K562 (cell line): ENCODE measurements at regions not wholly inside any gene's neighbourhood (a gene's known extent, or its start where the extent isn't known, plus 50 kb on each side); places are given as distances from the start of the nearest gene placed in this dataset.

Experiments used
- ATAC-seq: fragments of 200-7000 bp; cut with Tn5 transposase; 3 replicates; pipeline ENCODE4 v1.9.1; 2020; ENCODE audit warnings: moderate library complexity
- BruUV-seq: library from RNA; stranded (reverse); fragments of 400-500 nt; replicated peaks from 2 replicates; lab custom pipeline; 2021; lab: Mats Ljungman, UMichigan
- CTCF ChIA-PET: fragments of 300-600 bp; formaldehyde crosslinking; extraction: SDS; loops from one replicate; lab custom pipeline; 2021; ENCODE audit warnings: low intra/inter-chr PET ratio; lab: Yijun Ruan, JAX
- POLR2A ChIA-PET: fragments of 300-600, 350-650 bp; sonication (Branson Sonifier 250); formaldehyde crosslinking; extraction: SDS; loops from one replicate; lab custom pipeline; 2021; ENCODE audit warnings: antibody characterized with exemption, inconsistent platforms; lab: Yijun Ruan, JAX
- DNase-seq, 4 experiments: peaks; one replicate each; pipeline versions ENCODE4 v3.0.0 to v3.0.0-alpha.2; 2011 to 2018; ENCODE audit warnings: low spot score in 3 of 4, mixed read lengths in 3 of 4; ENCODE audit errors: extremely low read depth in 1 of 4
- FAIRE-seq: peaks from 2 replicates; lab custom pipeline; 2011; peaks lifted over from hg19 to GRCh38; lab: Jason Lieb, UNC
- H2AFZ ChIP-seq: 2 replicates; pipeline ENCODE4 v1.6.0; 2011; ENCODE audit warnings: low read depth, low read length, control low read depth, inconsistent platforms
- H3K27ac ChIP-seq: fragments of 200-600 bp; 3 replicates; pipeline ENCODE4 v1.8.0; 2011; ENCODE audit warnings: low read depth, mild to moderate bottlenecking, control low read depth, inconsistent platforms, low read length, moderate library complexity, mixed read lengths; ENCODE audit errors: extremely low read depth
- H3K27me3 ChIP-seq, 2 experiments: fragments of 300-600 bp in 1 of 2; 2 replicates in 1 of 2; 3 replicates in 1 of 2; pipeline versions ENCODE4 v1.6.0 to v1.8.0; 2011; ENCODE audit warnings: inconsistent platforms in 2 of 2, low read length in 2 of 2, mild to moderate bottlenecking in 1 of 2, mixed read lengths in 1 of 2, moderate library complexity in 1 of 2; ENCODE audit not compliant: control insufficient read depth in 2 of 2, insufficient read depth in 2 of 2
- H3K36me3 ChIP-seq: fragments of 300-600 bp; 3 replicates; pipeline ENCODE4 v1.8.0; 2011; ENCODE audit warnings: mild to moderate bottlenecking, low read length, inconsistent platforms; ENCODE audit not compliant: control insufficient read depth, insufficient read depth
- H3K4me1 ChIP-seq, 2 experiments: fragments of 200-600 bp in 1 of 2; replicated peaks in 1 of 2; 2 replicates in 1 of 2; 3 replicates in 1 of 2; pipeline versions ENCODE4 v1.5.1 to v1.8.0; 2011; ENCODE audit warnings: inconsistent platforms in 2 of 2, low read length in 2 of 2, mild to moderate bottlenecking in 1 of 2, mixed read lengths in 1 of 2, moderate library complexity in 1 of 2; ENCODE audit not compliant: control insufficient read depth in 2 of 2, insufficient read depth in 2 of 2
- H3K4me2 ChIP-seq: 2 replicates; pipeline ENCODE4 v1.6.1; 2011; ENCODE audit warnings: low read length, control low read depth, inconsistent platforms, mixed read lengths; ENCODE audit not compliant: insufficient read depth
- H3K4me3 ChIP-seq: fragments of 200-600 bp; sonication (generic), shearing (Covaris generic); 2 replicates; pipeline ENCODE4 v1.5.1; 2016; ENCODE audit warnings: control low read depth, inconsistent platforms
- H3K79me2 ChIP-seq: fragments of 200-600 bp; 3 replicates; pipeline ENCODE4 v1.8.0; 2011; ENCODE audit warnings: low read length, inconsistent platforms; ENCODE audit not compliant: control insufficient read depth, insufficient read depth
- H3K9ac ChIP-seq, 2 experiments: 2 replicates each; pipeline versions ENCODE4 v1.6.0 to v1.6.1; 2011; ENCODE audit warnings: low read depth in 2 of 2, low read length in 2 of 2, control low read depth in 1 of 2, inconsistent platforms in 1 of 2, mild to moderate bottlenecking in 1 of 2, mixed read lengths in 1 of 2; ENCODE audit not compliant: insufficient read depth in 1 of 2
- H3K9me1 ChIP-seq: one replicate; pipeline ENCODE4 v1.6.0; 2011; ENCODE audit warnings: inconsistent platforms, mild to moderate bottlenecking, low read length, moderate library complexity; ENCODE audit not compliant: control insufficient read depth, insufficient read depth
- H3K9me3 ChIP-seq: replicated peaks from 2 replicates; pipeline ENCODE4 v1.5.1; 2011; ENCODE audit warnings: low read depth, low read length, inconsistent platforms; ENCODE audit not compliant: control insufficient read depth, insufficient read depth
- H4K20me1 ChIP-seq: replicated peaks from 2 replicates; pipeline ENCODE4 v1.6.1; 2011; ENCODE audit warnings: low read length, inconsistent platforms, mixed read lengths; ENCODE audit not compliant: control insufficient read depth, insufficient read depth
- BRCA1 ChIP-seq, 2 experiments: fragments of 450-650 bp in 1 of 2; sonication (generic) in 1 of 2; formaldehyde crosslinking in 1 of 2; IDR thresholded peaks; 2 replicates each; pipeline versions ENCODE4 v1.5.0 to v1.6.1; 2017 to 2020; ENCODE audit warnings: mild to moderate bottlenecking in 1 of 2, missing genetic modification reagents in 1 of 2
- CC2D1A ChIP-seq: fragments of 450-650 bp; IDR thresholded peaks from 2 replicates; pipeline ENCODE4 v1.6.1; 2017; ENCODE audit warnings: mild to moderate bottlenecking
- FOXA3 ChIP-seq, 2 experiments: fragments of 450-650 bp in 1 of 2; sonication (generic) in 1 of 2; formaldehyde crosslinking; IDR thresholded peaks in 1 of 2; conservative IDR thresholded peaks in 1 of 2; 2 replicates each; pipeline versions ENCODE4 v1.4.0 to v1.8.0; 2020 to 2022; ENCODE audit warnings: mild to moderate bottlenecking in 2 of 2, missing genetic modification reagents in 1 of 2
- LEF1 ChIP-seq: fragments of 450-650 bp; IDR thresholded peaks from 2 replicates; pipeline ENCODE4 v1.6.1; 2016; ENCODE audit warnings: mild to moderate bottlenecking
- MBD2 ChIP-seq: sonication (generic); IDR thresholded peaks from 2 replicates; pipeline ENCODE4 v1.6.1; 2016; ENCODE audit warnings: low read depth, borderline replicate concordance
- SP2 ChIP-seq: IDR thresholded peaks from 2 replicates; pipeline ENCODE4 v1.6.1; 2011; ENCODE audit warnings: mild to moderate bottlenecking, low read depth, low read length, moderate library complexity; ENCODE audit not compliant: poor library complexity, severe bottlenecking; ENCODE audit errors: extremely low read depth
- SREBF2 ChIP-seq: sonication (generic); formaldehyde crosslinking; IDR thresholded peaks from 2 replicates; pipeline ENCODE4 v1.4.0; 2020; ENCODE audit warnings: mild to moderate bottlenecking, missing genetic modification reagents
- TRIM24 ChIP-seq, 2 experiments: fragments of 450-650 bp; IDR thresholded peaks; 2 replicates each; pipeline ENCODE4 v1.6.1; 2016
- ZBTB8A ChIP-seq: fragments of 450-650 bp; IDR thresholded peaks from 2 replicates; pipeline ENCODE4 v1.6.1; 2018; ENCODE audit warnings: mild to moderate bottlenecking, moderate library complexity; ENCODE audit not compliant: partially characterized antibody
- ZNF212 ChIP-seq: fragments of 450-650 bp; formaldehyde crosslinking; IDR thresholded peaks from 2 replicates; pipeline ENCODE4 v1.4.0; 2020; ENCODE audit warnings: mild to moderate bottlenecking
- ZNF79 ChIP-seq: fragments of 250-450 bp; sonication (Bioruptor Pico); IDR thresholded peaks from 2 replicates; pipeline ENCODE4 v1.4.0; 2020; ENCODE audit warnings: low read depth, mild to moderate bottlenecking, moderate library complexity
- ZSCAN29 ChIP-seq: fragments of 450-650 bp; IDR thresholded peaks from 2 replicates; pipeline ENCODE4 v1.6.1; 2017
- WGBS: fragments of 100-300 bp; shearing (Covaris generic); methylation state at CpG from one replicate; pipeline ENCODE4 v1.1.6; 2016; ENCODE audit warnings: low coverage, mixed read lengths; ENCODE audit not compliant: insufficient coverage; ENCODE audit errors: missing lambda C conversion rate; 5-methylcytosine and 5-hydroxymethylcytosine counted together
- in situ Hi-C: fragments of 300-500 bp; cut with MboI; formaldehyde crosslinking; loops from 4 replicates; pipeline ENCODE4 v1.15.0; 2018; ENCODE audit warnings: inconsistent platforms, mixed read lengths
- intact Hi-C: fragments of 100-400 bp; cut with micrococcal nuclease; formaldehyde crosslinking; loops from 2 replicates; pipeline ENCODE4 v1.14.2; 2022
- TF ChIP-seq, protein P1 (sequence below): fragments of 450-650 bp; formaldehyde crosslinking; conservative IDR thresholded peaks from 2 replicates; pipeline ENCODE4 v1.4.0; 2022; ENCODE audit warnings: mild to moderate bottlenecking, missing genetic modification characterization
- TF ChIP-seq, protein P2 (sequence below): fragments of 250-450 bp; sonication (Bioruptor Pico); IDR thresholded peaks from 2 replicates; pipeline ENCODE4 v1.4.0; 2020; ENCODE audit warnings: borderline replicate concordance
- TF ChIP-seq, protein P3 (sequence below), 2 experiments: IDR thresholded peaks; 2 replicates each; pipeline ENCODE4 v1.6.1; 2012; ENCODE audit warnings: improper control_type of control experiment in 2 of 2, low read depth in 2 of 2, low read length in 2 of 2, borderline replicate concordance in 1 of 2
- TF ChIP-seq, protein P4 (sequence below): fragments of 250-450 bp; sonication (Bioruptor Pico); IDR thresholded peaks from 2 replicates; pipeline ENCODE4 v1.8.0; 2022; ENCODE audit warnings: inconsistent platforms

DNA sequence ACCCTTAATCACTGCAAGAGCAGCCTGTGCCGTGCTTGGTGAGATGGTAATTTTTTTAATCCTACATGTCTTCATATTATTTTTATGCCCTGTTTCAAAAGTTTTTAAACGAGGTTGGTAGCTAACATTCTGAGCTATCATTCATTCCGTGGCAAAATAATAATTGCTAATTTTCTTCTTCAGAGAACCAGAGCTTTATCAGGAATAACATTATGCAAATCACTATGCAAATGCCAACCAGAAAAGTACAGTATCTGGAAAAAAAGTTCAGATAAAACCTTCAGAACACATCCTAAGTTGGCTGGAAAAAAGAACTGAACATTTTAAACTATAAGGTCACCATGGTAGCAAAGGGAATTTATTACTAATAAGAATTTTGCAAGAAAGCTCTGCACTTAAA, 165.1 kb upstream of the NABP1 start:
- Histone ChIP-seq H3K4me2 (no peak overlapping the region), H3K36me3 (no peaks in the 10 kb centered on the region), H3K27ac (no peak overlapping the region), H3K9me3 (no peaks in the 10 kb centered on the region), H3K9ac (no peak overlapping the region), H3K79me2 (no peaks in the 10 kb centered on the region), H3K4me1 (no peaks in the 10 kb centered on the region), H2AFZ (no peak overlapping the region), H3K4me3 (no peak overlapping the region), H3K9me1 (no peaks in the 10 kb centered on the region), H3K27me3 (no peaks in the 10 kb centered on the region), H4K20me1 (no peaks in the 10 kb centered on the region)
- FAIRE-seq (no peak), ATAC-seq (no peak), DNase-seq (no peak)
- TF ChIP-seq SP2 (no peak), ZSCAN29 (no peak), TRIM24 (IDR thresholded peaks at IDR 0.05) (no peak), ZBTB8A (no peak), ZNF212 (CRISPR knock-in tag) (no peak), MBD2 (no peak), ZNF79 (CRISPR knock-in tag) (no peak), FOXA3 (CRISPR knock-in tag; conservative IDR thresholded peaks at IDR 0.05 in 1 of 2, IDR thresholded peaks at IDR 0.05 in 1 of 2) (no peak), LEF1 (no peak), BRCA1 (IDR thresholded peaks at IDR 0.05) (no peak), BRCA1 (CRISPR knock-in tag; IDR thresholded peaks at IDR 0.05) (no peak), SREBF2 (CRISPR knock-in tag) (no peak), CC2D1A (no peak)
- TF ChIP-seq, protein P1, sequence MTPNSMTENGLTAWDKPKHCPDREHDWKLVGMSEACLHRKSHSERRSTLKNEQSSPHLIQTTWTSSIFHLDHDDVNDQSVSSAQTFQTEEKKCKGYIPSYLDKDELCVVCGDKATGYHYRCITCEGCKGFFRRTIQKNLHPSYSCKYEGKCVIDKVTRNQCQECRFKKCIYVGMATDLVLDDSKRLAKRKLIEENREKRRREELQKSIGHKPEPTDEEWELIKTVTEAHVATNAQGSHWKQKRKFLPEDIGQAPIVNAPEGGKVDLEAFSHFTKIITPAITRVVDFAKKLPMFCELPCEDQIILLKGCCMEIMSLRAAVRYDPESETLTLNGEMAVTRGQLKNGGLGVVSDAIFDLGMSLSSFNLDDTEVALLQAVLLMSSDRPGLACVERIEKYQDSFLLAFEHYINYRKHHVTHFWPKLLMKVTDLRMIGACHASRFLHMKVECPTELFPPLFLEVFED (CRISPR knock-in tag) = no peak
- TF ChIP-seq, protein P2, sequence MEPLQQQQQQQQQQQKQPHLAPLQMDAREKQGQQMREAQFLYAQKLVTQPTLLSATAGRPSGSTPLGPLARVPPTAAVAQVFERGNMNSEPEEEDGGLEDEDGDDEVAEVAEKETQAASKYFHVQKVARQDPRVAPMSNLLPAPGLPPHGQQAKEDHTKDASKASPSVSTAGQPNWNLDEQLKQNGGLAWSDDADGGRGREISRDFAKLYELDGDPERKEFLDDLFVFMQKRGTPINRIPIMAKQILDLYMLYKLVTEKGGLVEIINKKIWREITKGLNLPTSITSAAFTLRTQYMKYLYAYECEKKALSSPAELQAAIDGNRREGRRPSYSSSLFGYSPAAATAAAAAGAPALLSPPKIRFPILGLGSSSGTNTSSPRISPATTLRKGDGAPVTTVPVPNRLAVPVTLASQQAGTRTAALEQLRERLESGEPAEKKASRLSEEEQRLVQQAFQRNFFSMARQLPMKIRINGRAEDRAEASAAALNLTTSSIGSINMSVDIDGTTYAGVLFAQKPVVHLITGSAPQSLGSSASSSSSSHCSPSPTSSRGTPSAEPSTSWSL (CRISPR knock-in tag) = no peak
- TF ChIP-seq, protein P3, sequence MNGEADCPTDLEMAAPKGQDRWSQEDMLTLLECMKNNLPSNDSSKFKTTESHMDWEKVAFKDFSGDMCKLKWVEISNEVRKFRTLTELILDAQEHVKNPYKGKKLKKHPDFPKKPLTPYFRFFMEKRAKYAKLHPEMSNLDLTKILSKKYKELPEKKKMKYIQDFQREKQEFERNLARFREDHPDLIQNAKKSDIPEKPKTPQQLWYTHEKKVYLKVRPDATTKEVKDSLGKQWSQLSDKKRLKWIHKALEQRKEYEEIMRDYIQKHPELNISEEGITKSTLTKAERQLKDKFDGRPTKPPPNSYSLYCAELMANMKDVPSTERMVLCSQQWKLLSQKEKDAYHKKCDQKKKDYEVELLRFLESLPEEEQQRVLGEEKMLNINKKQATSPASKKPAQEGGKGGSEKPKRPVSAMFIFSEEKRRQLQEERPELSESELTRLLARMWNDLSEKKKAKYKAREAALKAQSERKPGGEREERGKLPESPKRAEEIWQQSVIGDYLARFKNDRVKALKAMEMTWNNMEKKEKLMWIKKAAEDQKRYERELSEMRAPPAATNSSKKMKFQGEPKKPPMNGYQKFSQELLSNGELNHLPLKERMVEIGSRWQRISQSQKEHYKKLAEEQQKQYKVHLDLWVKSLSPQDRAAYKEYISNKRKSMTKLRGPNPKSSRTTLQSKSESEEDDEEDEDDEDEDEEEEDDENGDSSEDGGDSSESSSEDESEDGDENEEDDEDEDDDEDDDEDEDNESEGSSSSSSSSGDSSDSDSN (IDR thresholded peaks at IDR 0.05; ENCODE audit: borderline replicate concordance in 1 of 2, low read depth in 2 of 2, low read length in 2 of 2) = no peak
- TF ChIP-seq, protein P4, sequence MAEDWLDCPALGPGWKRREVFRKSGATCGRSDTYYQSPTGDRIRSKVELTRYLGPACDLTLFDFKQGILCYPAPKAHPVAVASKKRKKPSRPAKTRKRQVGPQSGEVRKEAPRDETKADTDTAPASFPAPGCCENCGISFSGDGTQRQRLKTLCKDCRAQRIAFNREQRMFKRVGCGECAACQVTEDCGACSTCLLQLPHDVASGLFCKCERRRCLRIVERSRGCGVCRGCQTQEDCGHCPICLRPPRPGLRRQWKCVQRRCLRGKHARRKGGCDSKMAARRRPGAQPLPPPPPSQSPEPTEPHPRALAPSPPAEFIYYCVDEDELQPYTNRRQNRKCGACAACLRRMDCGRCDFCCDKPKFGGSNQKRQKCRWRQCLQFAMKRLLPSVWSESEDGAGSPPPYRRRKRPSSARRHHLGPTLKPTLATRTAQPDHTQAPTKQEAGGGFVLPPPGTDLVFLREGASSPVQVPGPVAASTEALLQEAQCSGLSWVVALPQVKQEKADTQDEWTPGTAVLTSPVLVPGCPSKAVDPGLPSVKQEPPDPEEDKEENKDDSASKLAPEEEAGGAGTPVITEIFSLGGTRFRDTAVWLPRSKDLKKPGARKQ (CRISPR knock-in tag) = no peak
- in situ Hi-C loops (loop anchor here (25.0 kb wide), 1 partner anchor 301 kb away; no protein-coding TSS in a partner anchor), intact Hi-C loops (no loop called here)
- ChIA-PET POLR2A (no interaction called here), CTCF (no interaction called here)
- no TSS peak for BruUV-seq
- 2% methylated on average over 3 of the region's 3 CpGs for WGBS
